HEK293T (cell line): ENCODE measurements at regions not wholly inside any gene's neighbourhood (a gene's known extent, or its start where the extent isn't known, plus 50 kb on each side); places are given as distances from the start of the nearest gene placed in this dataset.

Source experiments
- FOXA1 ChIP-seq: fragments of 450-650 bp; IDR thresholded peaks from 2 replicates; pipeline ENCODE4 v1.6.1; 2016; ENCODE audit warnings: mild to moderate bottlenecking
- FOXM1 ChIP-seq: fragments of 450-650 bp; IDR thresholded peaks from 2 replicates; pipeline ENCODE4 v1.6.1; 2017; ENCODE audit warnings: mild to moderate bottlenecking, borderline replicate concordance
- HDGF ChIP-seq: fragments of 450-650 bp; IDR thresholded peaks from 2 replicates; pipeline ENCODE4 v1.6.1; 2017; ENCODE audit warnings: antibody characterized with exemption, borderline replicate concordance
- L3MBTL2 ChIP-seq: fragments of 450-650 bp; conservative IDR thresholded peaks from 2 replicates; pipeline ENCODE4 v1.6.1; 2016; ENCODE audit warnings: mild to moderate bottlenecking
- NFRKB ChIP-seq: fragments of 450-650 bp; IDR thresholded peaks from 2 replicates; pipeline ENCODE4 v1.6.1; 2016; ENCODE audit warnings: mild to moderate bottlenecking, moderate library complexity
- PKNOX1 ChIP-seq: fragments of 450-650 bp; IDR thresholded peaks from 2 replicates; pipeline ENCODE4 v1.6.1; 2016
- SP1 ChIP-seq: fragments of 450-650 bp; IDR thresholded peaks from 2 replicates; pipeline ENCODE4 v1.6.1; 2017
- SUZ12 ChIP-seq: fragments of 450-650 bp; IDR thresholded peaks from 2 replicates; pipeline ENCODE4 v1.6.1; 2016; ENCODE audit warnings: mild to moderate bottlenecking
- ZNF384 ChIP-seq: fragments of 450-650 bp; IDR thresholded peaks from 2 replicates; pipeline ENCODE4 v1.6.1; 2016

- no peak for TF ChIP-seq FOXM1
- TF ChIP-seq L3MBTL2: no peak
- TF ChIP-seq SUZ12: no peak
- no peak for TF ChIP-seq FOXA1
- TF ChIP-seq ZNF384: no peak
- TF ChIP-seq NFRKB: no peak
- TF ChIP-seq PKNOX1: no peak
- no peak for TF ChIP-seq HDGF
- no peak for TF ChIP-seq SP1
Measured at GRCh38 chr1:80202118-80202517, 1195.6 kb upstream of the ADGRL4 start.
